NCI-H1092 treated with DMSO at 0.1 percent for 48 hours (cell line): ENCODE measurements at regions not wholly inside any gene's neighbourhood (a gene's known extent, or its start where the extent isn't known, plus 50 kb on each side); places are given as distances from the start of the nearest gene placed in this dataset.

Experiments
- DNase-seq: peaks from one replicate; lab custom pipeline; 2025; lab: John Stamatoyannopoulos, UW

DNA sequence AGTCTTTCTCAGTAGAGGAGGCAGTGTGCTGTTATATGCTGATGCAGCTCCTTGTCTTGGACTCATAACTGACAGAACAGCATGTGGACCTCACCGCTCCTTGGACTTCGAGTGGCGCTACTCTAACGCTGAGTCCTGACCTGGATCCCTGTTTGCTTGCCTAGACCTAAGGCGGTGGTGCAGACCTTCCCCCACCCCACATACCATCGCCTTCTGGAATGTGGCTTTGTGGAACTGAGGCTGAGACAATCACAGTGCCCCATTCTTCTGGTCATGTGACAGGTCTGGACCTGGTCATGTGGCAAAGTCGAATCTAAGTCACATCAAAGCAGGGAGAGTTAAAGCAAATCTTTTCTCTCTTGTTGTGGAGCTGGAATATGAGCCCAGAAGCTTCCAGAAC is 190.7 kb upstream of the MKI67 start:
- DNase-seq, result no peak

DNA sequence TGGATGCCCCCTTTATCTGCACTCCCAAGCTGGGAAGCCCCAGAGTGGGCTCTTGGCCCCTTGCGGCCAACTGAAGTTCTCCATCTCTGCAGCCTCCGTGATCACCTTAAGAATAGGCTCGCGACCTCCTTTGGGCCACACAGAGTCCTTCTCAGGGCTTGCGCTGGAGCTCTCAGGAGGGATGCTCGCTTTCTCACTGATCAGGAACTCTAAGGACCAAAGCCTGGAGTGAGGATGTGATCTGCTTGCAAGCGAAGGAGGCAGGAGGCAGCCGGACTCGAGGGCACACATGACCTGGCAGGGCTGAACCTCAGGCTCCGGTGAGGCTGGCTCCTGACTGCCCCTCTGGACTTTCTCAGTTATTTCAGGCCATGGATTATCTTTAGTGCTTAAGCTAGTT is 192.1 kb upstream of the MKI67 start:
- DNase-seq, result no peak

GRCh38 chr10:128318913-128319312 is 192.7 kb upstream of the MKI67 start:
- DNase-seq, result no peak

GRCh38 chr10:128322106-128322505 is 195.9 kb upstream of the MKI67 start:
- DNase-seq, result no peak

DNA sequence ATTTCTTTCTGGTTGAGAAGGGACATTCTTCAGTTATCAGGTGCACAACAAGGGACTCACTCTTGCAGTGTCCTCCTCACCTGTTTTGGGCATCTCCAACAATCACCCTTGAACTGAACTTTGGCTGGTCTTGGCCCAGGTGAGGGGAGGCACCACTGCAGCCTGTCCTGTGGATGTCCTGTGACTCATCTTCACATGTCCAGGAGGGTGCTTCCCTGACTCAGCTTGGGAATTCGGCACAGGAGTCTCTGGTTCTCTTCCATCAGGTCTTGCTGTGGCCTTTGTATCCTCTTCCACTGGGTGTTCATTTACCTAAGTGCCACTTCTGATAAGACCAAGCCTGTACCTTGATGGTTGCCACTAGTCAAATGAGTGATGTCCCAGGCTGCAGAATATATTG is 196.7 kb upstream of the MKI67 start:
- no peak for DNase-seq

DNA sequence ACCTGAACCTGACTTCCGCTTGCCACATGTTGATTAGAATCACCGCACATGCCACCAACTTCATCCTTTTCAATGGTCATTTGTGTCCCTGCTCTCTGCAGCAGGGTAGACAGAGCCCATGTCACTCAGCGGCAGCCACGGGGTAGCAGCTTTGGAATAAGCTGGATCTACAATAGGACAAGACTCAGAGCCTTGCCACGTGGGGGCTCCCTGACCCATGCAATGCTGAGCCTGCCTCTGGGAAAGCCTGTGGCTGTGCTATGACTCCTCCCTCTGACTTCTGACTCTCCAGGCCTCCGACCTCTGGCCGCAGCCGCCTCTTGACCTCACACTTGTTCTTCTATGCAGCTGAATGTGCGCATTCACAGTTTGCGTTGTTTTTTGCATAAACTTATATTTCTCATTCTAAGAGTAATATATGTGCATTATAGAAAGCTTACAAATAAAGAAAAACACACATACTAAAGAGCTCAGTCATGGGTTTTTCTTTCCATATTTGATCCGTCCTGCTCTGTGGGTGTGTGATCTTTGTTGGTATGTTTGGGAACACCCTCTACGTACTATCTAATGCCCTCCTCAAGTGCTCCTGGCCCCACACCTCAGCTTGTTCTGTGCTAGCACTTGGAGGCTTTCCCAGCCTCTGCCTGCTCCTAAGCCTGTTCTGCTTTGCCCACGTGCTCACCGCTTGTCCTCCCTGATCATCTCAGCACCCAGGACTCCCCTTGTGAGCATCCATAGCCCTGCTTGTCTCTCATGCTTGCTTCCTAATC is 198.0 kb upstream of the MKI67 start:
- peak; percentile 50 for DNase-seq

DNA sequence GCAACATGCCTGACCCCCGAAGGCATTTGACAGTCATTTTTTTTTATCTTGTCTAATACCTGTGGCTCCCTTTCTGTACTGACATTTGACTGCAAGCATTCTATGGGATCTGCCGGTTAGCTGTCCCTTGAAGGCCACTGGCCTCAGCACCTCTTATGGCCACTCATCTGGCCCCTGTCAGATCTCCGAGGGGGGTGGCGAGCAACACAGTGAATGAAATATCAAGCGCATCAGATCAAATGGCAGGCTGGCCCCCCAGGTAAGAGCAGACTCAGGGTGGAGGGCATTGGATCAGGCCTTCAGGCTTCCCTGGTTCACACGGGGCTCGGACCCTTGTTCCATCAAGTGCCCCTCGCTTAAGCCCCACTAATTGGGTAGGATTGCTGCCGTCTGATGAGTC is 199.6 kb upstream of the MKI67 start:
- DNase-seq, result no peak

- no peak for DNase-seq
Observed at GRCh38 chr10:128326251-128326650, 200.0 kb upstream of the MKI67 start.

DNA sequence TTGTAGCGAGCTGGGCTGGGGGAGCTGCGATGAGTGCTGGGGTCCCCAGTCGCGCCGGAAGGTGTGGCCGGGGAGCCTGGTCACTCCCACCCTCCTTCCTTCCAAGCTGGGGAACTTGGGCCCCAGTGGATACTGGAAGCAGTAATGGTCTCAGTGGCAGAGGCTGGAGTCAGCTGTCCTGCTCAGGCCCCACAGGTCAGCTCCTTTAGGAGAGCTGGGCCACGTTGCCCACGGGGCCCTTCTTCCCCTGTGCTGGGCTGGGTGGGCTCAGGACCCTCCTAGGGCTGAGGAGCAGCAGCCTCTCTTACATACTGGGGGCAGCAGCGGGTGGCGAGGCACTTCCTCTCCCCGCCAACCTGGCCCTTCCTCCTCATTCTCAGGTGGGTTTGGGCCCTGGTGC is 200.6 kb upstream of the MKI67 start:
- no peak for DNase-seq

- no peak for DNase-seq
Observed at GRCh38 chr10:128336401-128336800, 210.2 kb upstream of the MKI67 start.

- DNase-seq, result peak; percentile 15
Observed at GRCh38 chr10:128337860-128338378, 211.7 kb upstream of the MKI67 start.

GRCh38 chr10:128338951-128339350 is 212.7 kb upstream of the MKI67 start:
- no peak for DNase-seq

DNA sequence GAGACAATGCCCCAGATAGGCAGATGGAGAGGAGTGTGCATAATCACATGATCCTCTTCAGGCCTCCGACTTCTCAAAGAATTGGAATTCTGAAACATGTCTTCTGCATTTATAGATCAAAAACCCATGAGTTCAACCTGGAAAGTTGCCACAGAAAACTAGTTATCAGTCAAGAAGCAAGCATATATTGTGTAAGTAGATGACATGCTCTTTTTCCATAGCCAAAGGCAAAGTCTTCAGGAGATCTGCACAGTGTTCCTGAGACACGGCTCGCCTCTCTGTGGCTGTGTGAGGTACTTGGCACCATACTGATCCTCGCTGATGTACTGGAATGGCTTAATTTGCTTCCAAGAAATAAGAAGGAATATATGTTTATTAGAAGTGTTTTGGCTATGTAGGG is 213.5 kb upstream of the MKI67 start:
- no peak for DNase-seq

DNA sequence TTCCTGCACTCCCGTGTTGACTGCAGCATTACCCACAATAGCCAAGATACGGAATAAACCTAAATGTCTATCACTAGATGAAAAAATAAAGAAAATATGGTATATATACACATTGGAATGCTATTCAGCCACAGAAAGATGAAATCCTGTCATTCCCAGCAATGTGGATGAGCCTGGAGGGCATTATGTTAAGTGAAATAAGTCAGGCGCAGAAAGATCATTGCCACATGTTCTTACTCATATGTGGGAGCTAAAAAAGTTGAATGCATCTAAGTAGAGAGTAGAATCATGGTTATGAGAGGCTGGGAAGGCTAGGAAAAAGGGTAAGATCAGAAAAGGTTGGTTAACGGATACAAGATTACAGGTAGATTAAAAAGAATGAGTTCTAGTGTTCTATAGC is 219.1 kb upstream of the MKI67 start:
- no peak for DNase-seq

DNA sequence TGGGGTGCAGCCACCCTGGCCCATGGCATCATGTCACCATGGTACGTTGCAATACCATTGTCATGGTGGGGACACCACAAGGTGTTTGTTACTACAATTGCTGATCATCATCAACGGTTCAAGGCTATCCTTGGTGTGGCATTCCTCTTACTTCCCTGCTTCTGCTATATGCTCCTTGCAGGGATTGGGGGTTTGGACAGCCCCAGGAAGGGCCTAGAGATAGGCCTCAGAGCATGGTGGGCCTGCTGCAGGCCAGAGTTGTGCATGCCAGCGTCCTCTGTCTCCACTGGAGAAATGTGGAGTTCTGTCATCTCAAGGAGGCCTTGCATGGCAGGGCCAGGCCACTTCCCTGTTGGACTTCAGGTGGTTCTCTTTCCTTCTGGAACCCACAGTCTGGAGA is 234.6 kb upstream of the MKI67 start:
- no peak for DNase-seq

- no peak for DNase-seq
Observed at GRCh38 chr10:128361487-128361886, 235.3 kb upstream of the MKI67 start.

DNA sequence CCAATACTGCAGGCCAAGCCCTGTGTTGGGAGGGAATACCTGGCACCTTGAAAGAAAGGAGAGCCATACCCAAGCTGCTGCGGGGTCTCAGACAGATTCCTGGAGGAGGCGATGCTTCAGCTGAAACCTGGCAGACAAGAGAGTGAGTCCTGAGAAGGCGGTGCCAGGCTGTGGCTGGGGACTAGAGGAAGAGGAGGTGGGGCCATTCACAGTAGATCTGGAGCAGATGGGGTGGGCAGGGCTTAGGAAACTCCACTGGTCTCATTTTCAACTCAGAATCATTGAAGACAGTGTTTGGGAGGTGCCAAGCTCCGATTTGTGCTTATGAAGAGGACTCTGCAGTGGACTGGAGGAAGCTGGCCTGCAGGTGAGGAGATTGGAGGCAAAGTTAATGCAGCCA is 236.3 kb upstream of the MKI67 start:
- DNase-seq, result no peak

DNA sequence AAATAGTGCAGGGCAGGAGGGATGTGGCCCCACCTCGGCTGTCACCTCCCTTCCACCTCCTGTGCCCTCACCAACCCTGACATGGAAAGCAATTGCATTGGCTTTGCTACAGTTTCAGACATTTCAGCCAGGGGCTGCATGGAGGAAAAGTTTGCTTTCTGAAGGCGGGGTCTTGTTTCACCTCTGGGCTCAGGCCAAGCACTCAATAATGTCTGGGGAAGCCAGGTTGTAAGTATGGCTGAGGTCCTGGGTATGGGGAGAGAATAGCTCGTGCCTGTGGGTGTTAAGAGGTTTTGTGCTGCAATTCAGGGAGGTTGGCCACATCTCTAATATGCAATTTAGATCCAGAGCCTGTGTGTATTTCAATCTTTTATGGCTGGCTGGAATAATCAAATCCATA is 238.4 kb upstream of the MKI67 start:
- no peak for DNase-seq

- DNase-seq, result no peak
Observed at GRCh38 chr10:128365156-128365725, 239.0 kb upstream of the MKI67 start.

DNA sequence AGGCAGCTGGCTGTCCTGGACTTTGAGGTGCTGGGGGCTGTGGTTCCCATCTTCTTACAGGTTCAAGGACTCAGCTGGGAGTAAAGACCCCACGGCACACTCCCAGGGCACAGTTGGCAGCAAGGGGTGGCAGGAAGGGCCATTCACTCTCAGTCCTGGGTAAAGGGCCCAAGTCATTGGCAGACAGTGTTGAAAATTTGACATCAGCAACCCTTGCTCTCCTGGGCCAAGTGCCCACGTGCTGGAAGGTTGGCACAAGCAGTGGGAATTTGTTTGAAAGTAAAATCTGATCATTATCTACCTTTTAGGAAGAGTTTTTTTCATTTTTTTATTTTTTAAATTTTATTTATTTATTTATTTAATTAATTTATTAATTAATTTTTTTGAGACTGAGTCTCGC is 241.6 kb upstream of the MKI67 start:
- no peak for DNase-seq

GRCh38 chr10:128369101-128369650 is 243.0 kb upstream of the MKI67 start:
- DNase-seq, result no peak

GRCh38 chr10:128373071-128373749 is 247.0 kb upstream of the MKI67 start:
- no peak for DNase-seq

DNA sequence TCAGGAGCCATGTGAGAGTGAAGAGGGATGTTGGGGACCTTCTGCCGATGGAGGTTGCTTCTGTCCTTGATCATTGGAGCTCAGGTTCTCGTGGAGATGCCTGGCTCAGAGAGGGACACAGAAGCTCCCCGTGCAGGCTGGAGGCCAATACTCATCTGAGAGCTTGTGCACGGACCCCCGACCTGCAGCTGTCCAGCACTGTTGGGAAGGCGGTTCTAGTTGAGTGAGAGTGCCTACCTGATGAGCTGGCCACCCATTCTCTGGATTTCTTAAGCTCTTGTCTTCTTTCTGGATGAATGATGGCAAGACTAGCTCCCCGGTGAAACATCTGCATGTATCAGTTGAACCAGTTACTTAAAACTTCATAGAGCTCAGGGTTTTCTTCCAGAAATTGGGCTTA is 247.6 kb upstream of the MKI67 start:
- no peak for DNase-seq
